SU-DHL-6 (cell line): ENCODE measurements at regions not wholly inside any gene's neighbourhood (a gene's known extent, or its start where the extent isn't known, plus 50 kb on each side); places are given as distances from the start of the nearest gene placed in this dataset.

ENCODE experiments used
- H2AFZ ChIP-seq: fragments of 200-600 bp; sonication (generic); 2 replicates; pipeline ENCODE4 v1.6.1; 2014; ENCODE audit warnings: low read depth, mild to moderate bottlenecking, moderate library complexity, mixed read lengths, antibody characterized with exemption, low read length; ENCODE audit not compliant: severe bottlenecking
- H3F3A ChIP-seq: fragments of 200-600 bp; shearing (Covaris generic); 2 replicates; pipeline ENCODE4 v1.6.0; 2016; ENCODE audit warnings: antibody characterized with exemption, mild to moderate bottlenecking; ENCODE audit not compliant: insufficient read depth
- H3K27ac ChIP-seq: fragments of 200-600 bp; sonication (generic); 2 replicates; pipeline ENCODE4 v1.5.1; 2016; ENCODE audit warnings: low read depth, mild to moderate bottlenecking, low read length, moderate library complexity, mixed read lengths
- H3K27me3 ChIP-seq: fragments of 200-600 bp; sonication (generic), shearing (Covaris generic); 2 replicates; pipeline ENCODE4 v1.6.0; 2014; ENCODE audit warnings: mild to moderate bottlenecking, low read length
- H3K36me3 ChIP-seq: fragments of 200-600 bp; sonication (generic); 2 replicates; pipeline ENCODE4 v1.6.1; 2014; ENCODE audit warnings: mild to moderate bottlenecking, low read length, mixed read lengths
- H3K4me2 ChIP-seq: fragments of 300-600, 200-600 bp; shearing (Covaris generic), sonication (generic); 2 replicates; pipeline ENCODE4 v1.6.0; 2014; ENCODE audit warnings: low read length, low read depth, mild to moderate bottlenecking; ENCODE audit not compliant: poor library complexity, severe bottlenecking
- H3K4me3 ChIP-seq: fragments of 200-600 bp; sonication (generic); 2 replicates; pipeline ENCODE4 v1.5.1; 2014; ENCODE audit warnings: antibody characterized with exemption, low read length, mild to moderate bottlenecking, mixed read lengths; ENCODE audit not compliant: insufficient read depth, poor library complexity, severe bottlenecking
- H3K79me2 ChIP-seq: fragments of 200-600 bp; sonication (generic); 2 replicates; pipeline ENCODE4 v1.6.1; 2014; ENCODE audit warnings: mild to moderate bottlenecking, low read length, moderate library complexity; ENCODE audit not compliant: insufficient read depth
- H3K9ac ChIP-seq: fragments of 200-600 bp; sonication (generic); 2 replicates; pipeline ENCODE4 v1.7.0; 2014; ENCODE audit warnings: mild to moderate bottlenecking, low read length
- H3K9me2 ChIP-seq: fragments of 200-600 bp; sonication (generic); replicated peaks from 2 replicates; pipeline ENCODE4 v1.6.1; 2014; ENCODE audit warnings: low read length; ENCODE audit not compliant: insufficient read depth
- H3K9me3 ChIP-seq: fragments of 200-600 bp; sonication (generic); 2 replicates; pipeline ENCODE4 v1.6.1; 2014; ENCODE audit warnings: low read length, mixed read lengths; ENCODE audit not compliant: insufficient read depth
- H4K20me1 ChIP-seq: fragments of 200-600 bp; sonication (generic); 2 replicates; pipeline ENCODE4 v1.6.1; 2014; ENCODE audit warnings: low read depth, mild to moderate bottlenecking, antibody characterized with exemption, low read length, moderate library complexity, mixed read lengths
- CTCF ChIP-seq: fragments of 200-600 bp; sonication (generic); IDR thresholded peaks from one replicate; pipeline ENCODE4 v1.5.1; 2017; ENCODE audit warnings: antibody characterized with exemption, mild to moderate bottlenecking, low read length, moderate library complexity; ENCODE audit not compliant: insufficient read depth, poor library complexity, severe bottlenecking
- EZH2phosphoT487 ChIP-seq: fragments of 200-600 bp; sonication (generic), shearing (Covaris generic); conservative IDR thresholded peaks from 2 replicates; pipeline ENCODE4 v1.6.1; 2018; ENCODE audit warnings: mild to moderate bottlenecking, antibody characterized with exemption, low read length, moderate library complexity, mixed read lengths

GRCh38 chr2:146954544-146954943, 890.3 kb upstream of the ACVR2A start:
- TF ChIP-seq CTCF: no peak
- TF ChIP-seq EZH2phosphoT487: no peak
- Histone ChIP-seq H4K20me1 (no peaks in the 10 kb centered on the region), H3K4me3 (no peak overlapping the region), H3K4me2 (no peak overlapping the region), H3K36me3 (no peaks in the 10 kb centered on the region), H2AFZ (no peak overlapping the region), H3K9ac (no peak overlapping the region), H3F3A (no peaks in the 10 kb centered on the region), H3K79me2 (no peaks in the 10 kb centered on the region), H3K9me3 (no peaks in the 10 kb centered on the region), H3K27me3 (no peaks in the 10 kb centered on the region), H3K9me2 (no peaks in the 10 kb centered on the region), H3K27ac (no peak overlapping the region)

GRCh38 chr2:146952696-146953095, 892.1 kb upstream of the ACVR2A start:
- Histone ChIP-seq H3K4me2 (no peak overlapping the region), H3K79me2 (no peaks in the 10 kb centered on the region), H3K36me3 (no peaks in the 10 kb centered on the region), H3K27me3 (no peaks in the 10 kb centered on the region), H3K9me3 (no peaks in the 10 kb centered on the region), H3K9ac (no peak overlapping the region), H2AFZ (no peak overlapping the region), H3K9me2 (no peaks in the 10 kb centered on the region), H3F3A (no peaks in the 10 kb centered on the region), H3K27ac (no peak overlapping the region), H4K20me1 (no peaks in the 10 kb centered on the region), H3K4me3 (no peak overlapping the region)
- TF ChIP-seq EZH2phosphoT487 (no peak), CTCF (no peak)

- no peak overlapping the region for H3K27ac ChIP-seq
- H3K36me3 ChIP-seq: no peaks in the 10 kb centered on the region
- TF ChIP-seq EZH2phosphoT487: no peak
- TF ChIP-seq CTCF: no peak
These were observed 893.9 kb upstream of the ACVR2A start for GRCh38 chr2:146950911-146951310.

More at GRCh38 chr2:146950911-146951310, 893.9 kb upstream of the ACVR2A start:
- Histone ChIP-seq H3K9me2 (no peaks in the 10 kb centered on the region), H2AFZ (no peak overlapping the region), H3K79me2 (no peaks in the 10 kb centered on the region), H3K4me2 (no peak overlapping the region), H3F3A (no peaks in the 10 kb centered on the region), H4K20me1 (no peaks in the 10 kb centered on the region), H3K9ac (no peak overlapping the region), H3K4me3 (no peak overlapping the region), H3K9me3 (no peaks in the 10 kb centered on the region), H3K27me3 (no peaks in the 10 kb centered on the region)
